Neuronal stem cell (in vitro differentiated cells): ENCODE measurements at regions not wholly inside any gene's neighbourhood (a gene's known extent, or its start where the extent isn't known, plus 50 kb on each side); places are given as distances from the start of the nearest gene placed in this dataset.
"Not testable (repeated sequence)": the region's sequence is repeated elsewhere in the genome, so short reads cannot be mapped to it uniquely, and the experiment has no call there.

Source experiments
- DNase-seq: peaks from one replicate; pipeline ENCODE4 v3.0.0-alpha.2; 2013; ENCODE audit warnings: low spot score
- H2AFZ ChIP-seq: one replicate; pipeline ENCODE4 v1.6.1; 2013; ENCODE audit warnings: mild to moderate bottlenecking, low read length, inconsistent platforms
- H2AK5ac ChIP-seq: 2 replicates; pipeline ENCODE4 v1.6.1; 2013; ENCODE audit warnings: low read depth, mild to moderate bottlenecking, inconsistent platforms, low read length, moderate library complexity, mixed read lengths
- H2BK120ac ChIP-seq: 2 replicates; pipeline ENCODE4 v1.6.1; 2013; ENCODE audit warnings: low read depth, mild to moderate bottlenecking, inconsistent platforms, low read length, moderate library complexity, mixed read lengths
- H2BK12ac ChIP-seq: one replicate; pipeline ENCODE4 v1.6.1; 2013; ENCODE audit warnings: low read length, inconsistent platforms
- H2BK15ac ChIP-seq: 2 replicates; pipeline ENCODE4 v1.6.1; 2013; ENCODE audit warnings: mild to moderate bottlenecking, low read length, inconsistent platforms, mixed read lengths
- H2BK5ac ChIP-seq: one replicate; pipeline ENCODE4 v1.6.1; 2013; ENCODE audit warnings: inconsistent platforms, mild to moderate bottlenecking, low read length, moderate library complexity
- H3K14ac ChIP-seq: one replicate; pipeline ENCODE4 v1.6.1; 2013; ENCODE audit warnings: low read length, inconsistent platforms
- H3K18ac ChIP-seq: 2 replicates; pipeline ENCODE4 v1.6.1; 2013; ENCODE audit warnings: low read length, inconsistent platforms
- H3K23ac ChIP-seq: 2 replicates; pipeline ENCODE4 v1.6.1; 2013; ENCODE audit warnings: low read depth, mild to moderate bottlenecking, mixed read lengths, low read length, inconsistent platforms; ENCODE audit not compliant: poor library complexity
- H3K27ac ChIP-seq: replicated peaks from 3 replicates; pipeline ENCODE4 v1.5.1; 2013; ENCODE audit warnings: low read length, inconsistent platforms
- H3K27me3 ChIP-seq, 3 experiments: 2 replicates each; pipeline ENCODE4 v1.6.1; 2013; ENCODE audit warnings: low read length in 3 of 3, mild to moderate bottlenecking in 2 of 3, inconsistent platforms in 1 of 3, low read depth in 1 of 3, mixed read lengths in 1 of 3, moderate library complexity in 1 of 3; ENCODE audit not compliant: control insufficient read depth in 3 of 3, insufficient read depth in 3 of 3
- H3K36me3 ChIP-seq, 2 donors: replicated peaks in 1 of 2; 2 replicates each; pipeline ENCODE4 v1.6.1; 2013; ENCODE audit warnings: low read length in 2 of 2; ENCODE audit not compliant: control insufficient read depth in 2 of 2, insufficient read depth in 2 of 2
- H3K4ac ChIP-seq: 2 replicates; pipeline ENCODE4 v1.6.1; 2013; ENCODE audit warnings: inconsistent platforms, mild to moderate bottlenecking, low read length, moderate library complexity
- H3K4me1 ChIP-seq, 2 donors: 1 replicate in 1 of 2; 2 replicates in 1 of 2; pipeline ENCODE4 v1.6.1; 2013; ENCODE audit warnings: low read length in 2 of 2, low read depth in 1 of 2; ENCODE audit not compliant: control insufficient read depth in 2 of 2, insufficient read depth in 1 of 2
- H3K4me2 ChIP-seq: one replicate; pipeline ENCODE4 v1.6.1; 2013; ENCODE audit warnings: mild to moderate bottlenecking, low read length, inconsistent platforms; ENCODE audit not compliant: insufficient read depth, poor library complexity, severe bottlenecking
- H3K4me3 ChIP-seq, 2 donors: 2 replicates each; pipeline ENCODE4 v1.5.1; 2013; ENCODE audit warnings: low read length in 2 of 2, mild to moderate bottlenecking in 2 of 2, inconsistent platforms in 1 of 2, moderate library complexity in 1 of 2
- H3K79me1 ChIP-seq: one replicate; pipeline ENCODE4 v1.6.1; 2013; ENCODE audit warnings: low read depth, mild to moderate bottlenecking, inconsistent platforms, low read length, moderate library complexity
- H3K9ac ChIP-seq: one replicate; pipeline ENCODE4 v1.6.1; 2013; ENCODE audit warnings: mild to moderate bottlenecking, low read depth, low read length, inconsistent platforms; ENCODE audit not compliant: poor library complexity
- H3K9me3 ChIP-seq, 2 donors: replicated peaks in 1 of 2; 2 replicates each; pipeline versions ENCODE3 to v1.6.1; 2013; ENCODE audit warnings: low read length in 2 of 2, mild to moderate bottlenecking in 2 of 2, inconsistent platforms in 1 of 2, low read depth in 1 of 2, mixed read lengths in 1 of 2, moderate library complexity in 1 of 2; ENCODE audit not compliant: control insufficient read depth in 2 of 2, insufficient read depth in 1 of 2
- H4K8ac ChIP-seq: one replicate; pipeline ENCODE4 v1.6.1; 2013; ENCODE audit warnings: low read depth, mild to moderate bottlenecking, inconsistent platforms, low read length, moderate library complexity
- H4K91ac ChIP-seq: one replicate; pipeline ENCODE4 v1.6.1; 2013; ENCODE audit warnings: low read length, low read depth, mild to moderate bottlenecking, inconsistent platforms; ENCODE audit not compliant: poor library complexity
- WGBS, 2 donors: extraction: QIAGEN DNeasy Blood & Tissue Kit; methylation state at CpG; one replicate each; pipeline ENCODE4 v1.1.7; 2013; ENCODE audit warnings: missing lambda C conversion rate in 2 of 2, mixed read lengths in 1 of 2; ENCODE audit not compliant: insufficient read length in 2 of 2, insufficient replicate concordance in 1 of 2; ENCODE audit errors: extremely low coverage in 2 of 2; 5-methylcytosine and 5-hydroxymethylcytosine counted together

- H3K9me3 ChIP-seq, DNase-seq, H3K4ac ChIP-seq, H3K23ac ChIP-seq, H2BK15ac ChIP-seq, H3K9ac ChIP-seq, H3K36me3 ChIP-seq, H3K4me3 ChIP-seq, H3K27ac ChIP-seq, H3K4me2 ChIP-seq, H2AK5ac ChIP-seq, H3K18ac ChIP-seq, H3K14ac ChIP-seq, H2BK120ac ChIP-seq, H3K27me3 ChIP-seq, H2BK5ac ChIP-seq, H2BK12ac ChIP-seq, H2AFZ ChIP-seq, H4K8ac ChIP-seq, H4K91ac ChIP-seq, H3K79me1 ChIP-seq, H3K4me1 ChIP-seq: not testable (repeated sequence)
- WGBS, 2 donors = no CpG with 5 or more reads among the region's 4 CpGs
Measured at GRCh38 chr3:130151555-130151954, 69.9 kb downstream of the ALG1L2 start.

- H2BK12ac ChIP-seq, H3K27ac ChIP-seq, H2BK5ac ChIP-seq: not testable (repeated sequence)
Measured at GRCh38 chr3:130153247-130153646, 71.6 kb downstream of the ALG1L2 start.

GRCh38 chr3:130155464-130155863, 73.8 kb downstream of the ALG1L2 start:
- not testable (repeated sequence) for H2BK12ac ChIP-seq, H4K91ac ChIP-seq, H3K27me3 ChIP-seq, H4K8ac ChIP-seq, H2BK15ac ChIP-seq, H3K79me1 ChIP-seq, H3K4me1 ChIP-seq, H3K18ac ChIP-seq, H3K23ac ChIP-seq, H3K27ac ChIP-seq, H3K4ac ChIP-seq, H3K36me3 ChIP-seq, H3K9me3 ChIP-seq, H3K4me2 ChIP-seq, H3K9ac ChIP-seq, H2AFZ ChIP-seq, DNase-seq, H3K14ac ChIP-seq, H2AK5ac ChIP-seq, H2BK120ac ChIP-seq, H2BK5ac ChIP-seq, H3K4me3 ChIP-seq
- WGBS, 2 donors = no CpG with 5 or more reads among the region's 4 CpGs

More at GRCh38 chr3:130153247-130153646, 71.6 kb downstream of the ALG1L2 start:
- H4K8ac ChIP-seq, H3K27me3 ChIP-seq, H3K4me3 ChIP-seq, H3K14ac ChIP-seq, H3K79me1 ChIP-seq, H2AK5ac ChIP-seq, H3K4me1 ChIP-seq, H3K9me3 ChIP-seq, H3K36me3 ChIP-seq, H3K4me2 ChIP-seq, H3K4ac ChIP-seq, DNase-seq, H3K23ac ChIP-seq, H4K91ac ChIP-seq, H2BK15ac ChIP-seq, H2BK120ac ChIP-seq, H3K18ac ChIP-seq, H3K9ac ChIP-seq, H2AFZ ChIP-seq: not testable (repeated sequence)
- WGBS, 2 donors = no CpG with 5 or more reads among the region's 8 CpGs

GRCh38 chr3:130166856-130167255, 85.2 kb downstream of the ALG1L2 start:
- not testable (repeated sequence) for H4K8ac ChIP-seq, H2AFZ ChIP-seq, H3K79me1 ChIP-seq, DNase-seq, H2BK12ac ChIP-seq, H3K23ac ChIP-seq, H2AK5ac ChIP-seq, H3K4me3 ChIP-seq, H3K4me2 ChIP-seq, H3K27me3 ChIP-seq, H3K4ac ChIP-seq, H3K27ac ChIP-seq, H3K14ac ChIP-seq, H3K36me3 ChIP-seq, H2BK5ac ChIP-seq, H2BK15ac ChIP-seq, H3K9ac ChIP-seq, H3K9me3 ChIP-seq, H4K91ac ChIP-seq, H2BK120ac ChIP-seq, H3K4me1 ChIP-seq, H3K18ac ChIP-seq
- WGBS, 2 donors = no CpG with 5 or more reads among the region's 4 CpGs
